ENCODE measurements at regions not wholly inside any gene's neighbourhood (a gene's known extent, or its start where the extent isn't known, plus 50 kb on each side); places are given as distances from the start of the nearest gene placed in this dataset.

- DNase-seq (ENCODE audit: low spot score), result no peak
Measured at GRCh38 chr12:89995870-89996269, 287.2 kb upstream of the ATP2B1 start.

DNA sequence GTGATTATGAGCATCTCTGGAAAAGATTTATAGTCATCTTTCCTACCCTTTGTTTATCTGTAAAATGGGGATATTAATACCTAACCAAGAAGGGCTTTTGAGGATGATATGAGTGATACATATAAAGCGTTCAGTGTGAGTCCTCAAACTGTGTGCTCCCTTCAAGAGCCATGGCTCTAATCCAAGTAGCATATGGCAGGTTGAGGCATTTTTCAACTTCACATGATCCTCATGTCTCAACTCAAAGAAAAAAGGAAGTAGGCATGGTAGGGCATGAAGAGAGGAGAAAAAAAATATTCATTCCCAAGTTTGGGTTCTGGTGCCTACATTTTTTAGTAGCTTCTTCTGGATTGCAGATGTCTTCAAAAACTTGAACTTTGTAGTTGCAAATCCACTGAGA is 286.3 kb upstream of the ATP2B1 start:
- DNase-seq (ENCODE audit: low spot score), result no peak

- no peak for DNase-seq (ENCODE audit: low spot score)
Measured at GRCh38 chr12:89993632-89994031, 285.0 kb upstream of the ATP2B1 start.

DNA sequence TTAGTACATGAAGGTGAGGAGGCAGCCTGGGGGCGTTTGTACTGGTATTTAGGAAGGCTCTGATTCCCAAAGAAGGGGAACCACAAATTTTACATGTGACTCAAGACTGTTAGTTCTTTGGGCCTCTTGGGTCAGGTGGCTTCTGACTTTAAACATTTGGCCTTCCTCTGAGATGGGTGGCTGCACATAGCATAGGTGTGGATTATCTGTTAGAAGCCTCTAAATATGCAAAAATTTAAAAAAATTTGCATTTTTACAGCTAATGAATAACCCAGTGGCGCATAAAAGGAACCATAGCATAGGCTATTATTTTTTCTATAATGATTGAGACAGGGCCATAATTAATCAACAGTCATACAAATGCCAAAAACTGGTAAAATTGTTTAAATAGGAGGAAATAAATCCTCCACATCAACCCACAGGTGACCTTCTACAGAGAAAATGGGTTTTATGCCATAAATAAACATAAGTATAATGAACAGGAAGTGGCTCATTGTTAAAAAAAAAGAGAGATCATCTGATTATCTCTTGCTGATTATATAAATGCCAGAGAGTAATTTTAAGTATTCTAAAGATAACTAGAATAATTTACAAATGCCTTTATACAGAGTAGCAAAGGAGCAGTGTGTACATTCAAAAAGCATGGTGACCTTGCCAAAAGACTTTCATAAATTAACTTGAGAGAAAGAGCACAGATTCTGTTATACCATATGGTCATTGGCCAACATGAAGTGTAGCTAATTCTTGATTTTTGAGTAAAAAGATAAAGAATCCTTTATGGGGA is 284.2 kb upstream of the ATP2B1 start:
- no peak for DNase-seq (ENCODE audit: low spot score)

DNA sequence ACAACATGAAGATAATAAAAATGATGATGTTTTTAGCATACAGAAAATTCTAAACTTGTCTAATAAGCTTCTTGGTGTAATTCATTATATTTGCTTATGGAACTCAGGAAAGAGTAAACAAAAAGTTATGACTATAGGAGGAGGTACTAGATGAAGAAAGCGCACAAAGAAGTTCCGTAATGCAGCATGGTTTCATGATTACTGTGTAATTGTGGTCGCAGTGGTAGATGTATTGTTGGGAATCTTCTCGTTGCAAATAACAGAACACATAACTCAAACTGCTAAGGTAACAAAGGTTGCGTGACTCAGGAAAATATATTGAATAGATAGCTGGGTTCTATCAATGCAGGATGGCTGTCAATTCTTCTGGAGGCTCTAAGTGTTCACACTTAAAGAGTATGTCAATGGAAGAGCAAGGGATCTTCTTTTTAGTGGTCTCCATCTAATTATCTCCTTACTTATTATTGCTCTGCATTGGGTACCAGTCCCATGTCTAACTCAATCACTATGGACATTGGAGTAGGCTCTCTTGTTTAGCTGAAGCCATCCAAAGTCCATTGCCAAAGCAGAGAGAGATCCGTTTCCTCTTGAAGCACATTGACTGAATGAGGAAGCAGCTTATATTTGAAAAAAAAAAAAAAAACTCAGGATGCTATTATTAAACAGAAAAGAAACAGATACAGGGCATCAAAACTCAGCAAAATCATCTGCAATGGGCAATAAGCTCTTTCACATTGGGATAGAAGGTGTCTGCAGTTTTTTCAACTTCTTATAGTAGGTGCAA is 283.4 kb upstream of the ATP2B1 start:
- DNase-seq (ENCODE audit: low spot score), result no peak

DNA sequence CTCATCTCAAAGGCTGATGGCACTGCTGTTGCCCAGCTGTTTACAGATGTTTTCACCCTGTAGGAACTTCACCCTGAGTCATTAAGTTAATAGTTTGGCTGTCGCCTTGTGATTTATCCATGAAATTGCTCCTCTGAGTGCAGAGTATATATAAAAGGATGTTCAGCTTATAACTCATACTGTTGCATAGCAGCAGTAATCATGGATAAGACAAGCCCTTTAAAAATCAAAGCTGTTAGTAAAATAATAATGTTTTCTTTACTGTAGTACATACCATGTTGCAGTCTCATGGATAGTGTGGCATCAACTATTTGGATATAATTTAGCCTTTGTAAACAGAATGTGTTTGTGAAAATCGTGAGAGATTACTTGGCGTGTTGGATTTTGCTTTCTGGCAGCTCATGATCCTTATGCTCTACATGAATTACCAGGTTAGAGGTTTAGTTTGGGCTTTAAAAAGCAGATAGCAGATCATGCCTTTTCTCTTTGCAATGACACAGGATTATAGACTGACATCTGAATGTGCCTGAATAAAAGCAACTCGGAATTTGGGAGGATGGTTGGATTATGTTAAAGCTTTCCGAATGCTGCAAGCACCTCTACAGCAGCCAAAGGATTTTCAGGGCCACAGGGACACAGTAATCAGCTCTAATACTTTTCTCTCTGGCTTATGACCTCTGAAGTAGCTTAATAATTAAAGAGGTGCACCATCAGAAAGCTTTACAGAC is 279.7 kb upstream of the ATP2B1 start:
- DNase-seq (ENCODE audit: low spot score), result no peak

GRCh38 chr12:89985935-89986334 is 277.3 kb upstream of the ATP2B1 start:
- DNase-seq (ENCODE audit: low spot score), result no peak

DNA sequence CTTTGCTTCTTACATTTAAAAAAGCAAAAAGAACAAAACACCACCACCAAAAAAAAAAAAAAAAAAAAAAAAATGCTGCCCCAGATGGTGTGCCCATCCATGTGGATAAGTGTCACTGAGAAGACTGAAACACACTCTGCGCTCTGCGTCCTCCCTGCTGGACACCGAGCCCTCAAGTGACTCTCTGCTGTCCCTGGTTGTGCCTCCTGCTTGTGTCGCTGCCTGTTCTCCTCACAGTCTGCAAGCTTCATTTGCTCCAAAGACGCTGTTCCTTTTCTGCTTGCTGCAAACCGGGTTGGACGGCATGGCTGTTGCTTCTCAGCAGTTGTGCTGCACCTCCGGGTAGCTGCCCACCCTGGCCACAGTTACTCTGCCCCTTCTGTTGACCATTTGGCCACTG is 276.2 kb upstream of the ATP2B1 start:
- DNase-seq (ENCODE audit: low spot score), result no peak

GRCh38 chr12:89983622-89984021 is 275.0 kb upstream of the ATP2B1 start:
- no peak for DNase-seq (ENCODE audit: low spot score)

DNA sequence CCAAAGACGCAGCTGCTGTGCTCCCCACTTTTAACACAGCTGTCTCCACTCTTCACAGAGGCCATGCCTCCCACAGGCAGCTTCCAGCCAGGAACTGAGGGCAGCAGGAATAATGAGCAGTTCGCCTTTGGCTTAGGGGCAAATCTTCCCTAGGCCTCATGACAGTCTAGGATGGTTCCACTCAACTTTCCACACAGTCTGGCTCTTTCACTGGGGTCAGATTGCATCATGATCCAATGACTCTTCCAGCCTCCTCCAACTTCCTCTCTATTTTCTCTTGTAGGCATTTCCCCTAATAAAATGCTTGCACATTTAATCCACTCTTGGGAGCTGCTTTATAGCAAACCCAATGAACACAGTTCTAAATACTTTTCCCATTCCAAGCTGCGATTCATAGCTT is 271.6 kb upstream of the ATP2B1 start:
- no peak for DNase-seq (ENCODE audit: low spot score)

GRCh38 chr12:89977405-89978085 is 268.9 kb upstream of the ATP2B1 start:
- DNase-seq (ENCODE audit: low spot score), result no peak

DNA sequence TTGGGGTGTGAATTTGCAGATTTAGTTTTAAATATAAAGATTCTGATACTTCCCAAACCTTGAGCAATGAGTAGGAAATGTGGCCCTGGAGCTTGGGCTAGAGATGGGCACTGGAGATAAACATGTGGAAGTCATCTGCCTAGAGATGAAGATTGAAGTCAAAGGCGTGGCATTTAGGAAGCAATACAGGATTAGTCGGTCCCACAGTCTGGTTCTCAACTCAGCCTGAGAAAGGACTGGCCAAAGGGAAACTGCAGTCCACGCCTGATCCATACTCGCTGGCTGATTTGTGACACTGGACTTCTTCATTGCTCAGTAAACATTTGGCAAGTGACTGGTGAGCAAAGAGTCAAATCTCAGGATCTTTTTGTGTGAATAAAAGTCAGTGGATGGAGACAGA is 268.2 kb upstream of the ATP2B1 start:
- no peak for DNase-seq (ENCODE audit: low spot score)

- DNase-seq (ENCODE audit: low spot score), result no peak
Measured at GRCh38 chr12:89975574-89975973, 266.9 kb upstream of the ATP2B1 start.

- DNase-seq (ENCODE audit: low spot score), result no peak
Measured at GRCh38 chr12:89971880-89972279, 263.2 kb upstream of the ATP2B1 start.

- no peak for DNase-seq (ENCODE audit: low spot score)
Measured at GRCh38 chr12:89970722-89971121, 262.1 kb upstream of the ATP2B1 start.

- no peak for DNase-seq (ENCODE audit: low spot score)
Measured at GRCh38 chr12:89969093-89969492, 260.5 kb upstream of the ATP2B1 start.

DNA sequence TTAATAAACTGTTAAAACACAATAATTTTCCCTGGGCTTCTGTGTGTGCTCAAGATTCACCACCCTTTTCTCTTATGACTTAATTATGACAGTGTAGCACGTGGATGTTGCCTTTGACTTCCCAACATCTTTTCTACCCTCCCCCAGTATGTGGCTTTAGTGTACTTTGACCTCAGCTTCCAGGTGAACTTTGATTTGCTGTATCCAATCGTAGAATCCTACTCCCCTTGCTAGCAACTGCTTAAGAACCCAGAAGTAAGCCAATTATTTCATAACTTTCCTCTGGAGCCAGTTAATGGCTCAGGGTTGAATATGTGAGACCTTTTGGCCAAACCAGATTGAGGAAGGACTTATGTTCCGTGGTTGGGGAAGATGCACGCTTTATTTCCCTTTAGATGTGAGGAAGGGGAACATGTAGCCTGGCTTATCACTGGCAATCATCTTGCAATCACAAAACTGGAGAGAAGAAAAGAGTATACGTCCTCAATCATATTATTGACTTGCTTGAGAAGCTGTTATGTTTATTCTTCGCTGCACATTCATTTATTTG is 259.6 kb upstream of the ATP2B1 start:
- DNase-seq (ENCODE audit: low spot score), result no peak

- no peak for DNase-seq (ENCODE audit: low spot score)
Measured at GRCh38 chr12:89966495-89967240, 258.0 kb upstream of the ATP2B1 start.

GRCh38 chr12:89965993-89966392 is 257.4 kb upstream of the ATP2B1 start:
- DNase-seq (ENCODE audit: low spot score), result no peak

DNA sequence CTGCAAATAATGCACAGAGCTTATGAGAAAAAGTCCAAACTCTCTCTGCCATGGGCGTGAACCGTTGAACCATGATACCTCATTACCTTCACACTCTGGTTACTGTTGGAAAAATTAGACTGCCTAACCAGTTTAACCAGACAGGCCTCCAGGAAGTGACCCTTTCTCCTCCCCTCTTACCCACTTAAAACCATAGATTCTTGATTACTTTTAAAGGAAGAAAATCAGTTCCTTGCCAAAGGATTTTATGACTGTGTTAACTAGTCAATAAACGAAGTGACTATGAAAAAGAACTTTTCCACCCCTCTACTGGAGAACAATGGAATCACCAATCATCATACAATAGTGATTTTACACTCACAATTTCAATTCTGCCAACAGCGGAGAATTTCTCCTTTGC is 254.0 kb upstream of the ATP2B1 start:
- DNase-seq (ENCODE audit: low spot score), result no peak
